Nephron progenitor cell (in vitro differentiated cells): ENCODE measurements at regions not wholly inside any gene's neighbourhood (a gene's known extent, or its start where the extent isn't known, plus 50 kb on each side); places are given as distances from the start of the nearest gene placed in this dataset.

Source experiments
- DNase-seq: peaks from one replicate; pipeline ENCODE4 v3.0.0; 2021
- H3K27ac Mint-ChIP-seq: 2 replicates; pipeline ENCODE4 v1.8.0; 2021; ENCODE audit warnings: mild to moderate bottlenecking, moderate library complexity, mixed read lengths
- H3K27me3 Mint-ChIP-seq: 2 replicates; pipeline ENCODE4 v1.8.0; 2021; ENCODE audit warnings: mild to moderate bottlenecking, low read depth, mixed read lengths; ENCODE audit not compliant: poor library complexity
- H3K36me3 Mint-ChIP-seq: 2 replicates; pipeline ENCODE4 v1.8.0; 2021; ENCODE audit warnings: low read depth, mixed read lengths
- H3K4me1 Mint-ChIP-seq: 2 replicates; pipeline ENCODE4 v1.8.0; 2021; ENCODE audit warnings: mixed read lengths
- H3K4me3 Mint-ChIP-seq: 2 replicates; pipeline ENCODE4 v1.8.0; 2021; ENCODE audit warnings: mild to moderate bottlenecking, moderate library complexity, mixed read lengths
- H3K9me3 Mint-ChIP-seq: 2 replicates; pipeline ENCODE4 v1.8.0; 2021; ENCODE audit warnings: mild to moderate bottlenecking, moderate library complexity, mixed read lengths
- CTCF ChIP-seq: fragments of 200-600 bp; sonication (generic); IDR thresholded peaks from 2 replicates; pipeline ENCODE4 v1.5.0; 2021; ENCODE audit warnings: antibody characterized with exemption

- Mint-ChIP-seq H3K4me3 (no peak overlapping the region), H3K9me3 (no peaks in the 10 kb centered on the region), H3K27ac (no peak overlapping the region), H3K36me3 (no peaks in the 10 kb centered on the region), H3K4me1 (no peaks in the 10 kb centered on the region), H3K27me3 (no peaks in the 10 kb centered on the region)
- TF ChIP-seq CTCF = no peak
- DNase-seq = no peak
These were observed 215.3 kb upstream of the MEF2C start for GRCh38 chr5:89098199-89098756.

DNA sequence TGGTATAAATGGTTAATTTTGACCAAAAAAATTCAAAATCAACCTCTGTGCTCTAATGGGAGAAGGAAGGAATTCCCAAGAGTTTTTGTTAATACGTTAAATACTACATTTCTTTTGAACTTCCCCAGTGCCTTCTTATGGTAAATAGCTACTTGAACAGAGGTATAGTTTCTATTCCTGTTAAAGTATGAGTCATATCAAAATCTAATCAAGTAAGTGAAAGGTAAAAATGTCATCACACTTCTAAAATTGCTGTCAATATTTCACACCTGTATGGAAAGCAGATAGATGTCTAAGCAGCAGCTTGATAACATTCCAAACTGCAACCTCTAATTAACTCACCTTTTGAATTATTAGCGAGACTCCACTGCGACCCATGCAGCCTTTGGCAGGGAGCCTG lies 214.1 kb upstream of the MEF2C start:
- H3K36me3 Mint-ChIP-seq = no peaks in the 10 kb centered on the region
- no peak for TF ChIP-seq CTCF
- H3K27me3 Mint-ChIP-seq = no peaks in the 10 kb centered on the region
- H3K4me3 Mint-ChIP-seq = no peak overlapping the region
- no peaks in the 10 kb centered on the region for H3K4me1 Mint-ChIP-seq
- no peak for DNase-seq
- H3K9me3 Mint-ChIP-seq = no peaks in the 10 kb centered on the region
- no peak overlapping the region for H3K27ac Mint-ChIP-seq

GRCh38 chr5:89095341-89095740 lies 212.4 kb upstream of the MEF2C start:
- no peak for DNase-seq
- H3K27ac Mint-ChIP-seq = no peak overlapping the region
- H3K4me1 Mint-ChIP-seq = no peaks in the 10 kb centered on the region
- no peak overlapping the region for H3K4me3 Mint-ChIP-seq
- TF ChIP-seq CTCF = no peak
- H3K27me3 Mint-ChIP-seq = no peaks in the 10 kb centered on the region
- no peaks in the 10 kb centered on the region for H3K36me3 Mint-ChIP-seq
- H3K9me3 Mint-ChIP-seq = no peaks in the 10 kb centered on the region

- no peak for TF ChIP-seq CTCF
- Mint-ChIP-seq H3K27ac (no peak overlapping the region), H3K4me1 (no peaks in the 10 kb centered on the region), H3K4me3 (no peak overlapping the region), H3K27me3 (no peaks in the 10 kb centered on the region), H3K36me3 (no peaks in the 10 kb centered on the region), H3K9me3 (no peaks in the 10 kb centered on the region)
- no peak for DNase-seq
These were observed 207.1 kb upstream of the MEF2C start for GRCh38 chr5:89090037-89090436.

DNA sequence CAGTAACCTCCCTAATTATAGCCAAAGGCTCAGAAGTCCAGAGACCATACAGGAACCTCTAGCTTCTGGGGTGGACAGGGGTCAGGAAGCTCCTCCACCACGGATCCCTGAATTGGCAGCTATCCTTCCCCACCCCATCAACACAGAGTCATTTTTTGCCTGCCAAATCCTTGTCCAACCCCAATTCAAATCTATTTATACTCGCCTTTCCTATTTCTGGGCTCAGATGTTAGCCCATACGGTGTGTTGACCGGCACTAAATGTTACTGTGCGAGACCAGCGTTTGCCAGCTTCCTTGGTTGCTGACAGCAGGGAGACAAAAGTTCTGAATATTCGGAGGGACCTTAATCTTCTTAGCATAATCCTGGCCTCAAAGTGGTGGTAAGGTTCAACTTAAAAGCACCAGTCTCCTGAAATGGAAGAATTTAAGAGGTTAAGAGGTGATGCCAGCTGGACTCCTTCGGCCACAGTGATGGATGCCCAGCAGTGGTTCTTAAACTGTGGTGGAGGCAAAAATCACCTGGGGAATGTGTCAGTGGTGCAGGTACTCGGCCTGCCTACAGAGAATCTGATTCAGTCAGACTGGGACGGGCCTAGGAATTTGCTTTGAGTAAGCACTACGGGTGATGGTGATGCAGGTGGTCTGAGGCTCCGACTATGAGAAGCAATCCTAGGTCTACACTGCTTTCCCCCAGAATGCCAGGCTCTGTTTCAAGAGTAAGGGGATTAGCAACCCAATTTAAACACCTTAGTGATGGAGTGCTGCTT lies 204.8 kb upstream of the MEF2C start:
- TF ChIP-seq CTCF = no peak
- no peaks in the 10 kb centered on the region for H3K27me3 Mint-ChIP-seq
- no peaks in the 10 kb centered on the region for H3K9me3 Mint-ChIP-seq
- H3K4me1 Mint-ChIP-seq = no peaks in the 10 kb centered on the region
- no peak overlapping the region for H3K4me3 Mint-ChIP-seq
- DNase-seq = no peak
- H3K27ac Mint-ChIP-seq = no peak overlapping the region
- H3K36me3 Mint-ChIP-seq = no peaks in the 10 kb centered on the region

- H3K4me3 Mint-ChIP-seq = no peak overlapping the region
These were observed 204.1 kb upstream of the MEF2C start for GRCh38 chr5:89087128-89087527.

More at GRCh38 chr5:89087128-89087527, 204.1 kb upstream of the MEF2C start:
- no peak overlapping the region for H3K27ac Mint-ChIP-seq
- TF ChIP-seq CTCF = no peak
- no peaks in the 10 kb centered on the region for H3K9me3 Mint-ChIP-seq
- H3K4me1 Mint-ChIP-seq = no peaks in the 10 kb centered on the region
- H3K36me3 Mint-ChIP-seq = no peaks in the 10 kb centered on the region
- H3K27me3 Mint-ChIP-seq = no peaks in the 10 kb centered on the region
- DNase-seq = no peak
